DMS53 treated with DMSO at 0.1 percent for 48 hours (cell line): ENCODE measurements at regions not wholly inside any gene's neighbourhood (a gene's known extent, or its start where the extent isn't known, plus 50 kb on each side); places are given as distances from the start of the nearest gene placed in this dataset.

Experiments used
- DNase-seq: peaks from one replicate; lab custom pipeline; 2025; ENCODE audit not compliant: unreplicated experiment; lab: John Stamatoyannopoulos, UW

DNA sequence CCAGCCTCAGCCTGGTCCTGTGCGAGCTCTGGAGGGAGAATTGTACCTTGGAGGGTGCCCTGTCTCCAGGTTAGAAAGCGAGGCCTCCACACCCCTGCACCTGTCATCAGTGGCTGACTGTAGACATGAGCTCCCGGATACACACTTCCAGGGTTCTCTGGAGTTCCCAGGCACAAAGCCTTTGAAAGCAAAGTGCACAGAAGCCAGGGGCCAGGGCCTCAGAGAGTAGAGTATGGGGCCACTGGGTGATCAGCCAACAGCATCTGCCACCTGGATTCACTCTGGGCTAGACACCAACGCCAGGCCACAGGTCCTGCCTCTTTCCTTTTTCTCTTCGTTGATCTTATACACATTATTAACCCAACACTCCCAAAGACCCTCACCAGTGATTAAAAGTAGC lies 239.4 kb upstream of the HDAC4 start:
- DNase-seq, result no peak

DNA sequence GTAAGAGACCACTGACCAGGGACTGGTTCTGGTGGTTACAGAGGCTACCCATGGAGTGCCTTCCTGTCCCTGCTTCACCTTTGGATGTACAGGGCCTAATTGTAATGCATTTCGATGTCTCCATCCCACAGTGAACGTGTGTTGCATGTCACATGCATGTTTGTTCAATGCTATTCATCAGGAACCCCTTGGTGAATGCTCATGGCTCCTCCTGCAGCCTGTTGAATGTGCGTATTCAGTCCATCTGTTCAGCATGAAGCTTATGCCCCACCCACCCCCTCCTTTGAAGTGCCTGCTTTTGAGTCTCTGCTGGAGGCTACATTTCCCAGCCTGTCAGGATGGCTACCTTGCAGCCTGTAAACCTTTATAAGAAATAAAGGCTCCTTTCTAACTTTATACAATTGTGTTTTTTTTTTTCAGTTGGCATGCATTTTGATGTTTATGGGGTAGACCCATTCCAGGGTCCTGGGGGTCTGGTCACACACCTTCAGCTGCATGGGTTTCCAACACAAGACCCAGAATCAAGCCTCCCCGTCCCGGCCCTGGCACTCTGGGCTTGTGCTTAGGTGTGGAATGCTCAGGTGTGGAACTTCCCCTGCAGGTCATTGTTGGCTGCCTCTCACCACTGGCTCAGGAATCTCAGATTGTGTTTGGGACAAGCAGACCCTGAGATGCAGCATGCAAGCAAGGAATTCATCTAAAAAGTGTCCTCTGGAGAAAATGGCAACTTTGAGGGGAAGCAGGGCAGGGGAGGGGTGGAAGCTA lies 238.8 kb upstream of the HDAC4 start:
- DNase-seq, result no peak

DNA sequence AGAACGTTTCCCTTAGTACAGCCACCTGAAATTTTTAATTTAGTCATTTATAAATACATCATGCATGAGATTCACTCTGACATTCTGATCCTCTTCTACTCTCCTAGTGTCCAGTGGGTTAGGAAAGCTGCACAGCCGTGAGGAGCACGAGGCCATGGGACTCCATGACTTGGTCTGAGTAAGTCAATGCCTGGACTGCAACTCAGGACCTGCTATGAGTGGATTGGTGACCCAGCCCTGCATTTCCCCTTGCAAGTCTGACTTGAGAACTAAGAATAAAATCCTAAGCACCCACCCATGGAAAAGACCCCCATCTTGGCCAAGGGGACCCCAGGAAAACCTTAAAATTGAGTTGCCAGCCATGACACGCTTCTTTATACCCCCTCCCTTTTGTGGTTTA lies 237.6 kb upstream of the HDAC4 start:
- no peak for DNase-seq

DNA sequence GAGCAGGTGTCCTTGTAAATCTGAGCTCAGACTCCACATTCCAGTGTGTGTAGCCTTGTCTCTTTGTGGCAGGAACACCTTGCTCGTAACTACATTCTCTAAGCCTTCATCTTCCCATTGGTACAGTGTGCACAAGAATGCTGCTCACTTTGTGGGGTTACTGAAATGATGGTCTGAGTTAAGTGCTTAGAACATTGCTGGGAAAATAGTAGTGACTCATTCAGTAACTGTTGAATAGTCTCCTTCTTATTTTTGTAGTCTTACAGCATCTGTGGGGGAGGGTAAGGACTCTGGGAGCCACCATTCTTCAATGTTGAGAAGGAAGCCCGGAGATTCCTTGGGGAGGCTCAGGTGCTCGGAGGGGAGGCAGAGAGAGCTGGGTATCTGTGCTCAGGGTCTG lies 236.0 kb upstream of the HDAC4 start:
- no peak for DNase-seq

DNA sequence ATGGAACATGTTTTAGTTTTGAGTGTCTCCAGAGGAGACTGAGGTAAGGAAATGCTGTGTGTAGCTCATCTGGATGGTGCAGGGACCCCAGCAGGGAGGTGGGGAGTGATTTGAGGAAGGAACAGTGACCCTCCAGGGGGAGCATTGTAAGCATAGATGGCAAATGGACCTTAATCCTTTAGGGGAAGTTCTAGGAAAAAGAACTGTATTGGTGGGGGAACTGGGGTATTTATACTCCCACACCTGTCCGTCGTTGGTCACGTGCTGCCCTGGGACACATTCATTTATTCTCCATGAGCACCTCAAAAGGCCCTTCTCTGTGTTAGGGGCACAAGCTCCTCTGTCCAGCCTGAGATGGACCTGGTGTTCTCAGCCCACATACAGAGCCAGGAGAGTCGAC lies 233.9 kb upstream of the HDAC4 start:
- no peak for DNase-seq

DNA sequence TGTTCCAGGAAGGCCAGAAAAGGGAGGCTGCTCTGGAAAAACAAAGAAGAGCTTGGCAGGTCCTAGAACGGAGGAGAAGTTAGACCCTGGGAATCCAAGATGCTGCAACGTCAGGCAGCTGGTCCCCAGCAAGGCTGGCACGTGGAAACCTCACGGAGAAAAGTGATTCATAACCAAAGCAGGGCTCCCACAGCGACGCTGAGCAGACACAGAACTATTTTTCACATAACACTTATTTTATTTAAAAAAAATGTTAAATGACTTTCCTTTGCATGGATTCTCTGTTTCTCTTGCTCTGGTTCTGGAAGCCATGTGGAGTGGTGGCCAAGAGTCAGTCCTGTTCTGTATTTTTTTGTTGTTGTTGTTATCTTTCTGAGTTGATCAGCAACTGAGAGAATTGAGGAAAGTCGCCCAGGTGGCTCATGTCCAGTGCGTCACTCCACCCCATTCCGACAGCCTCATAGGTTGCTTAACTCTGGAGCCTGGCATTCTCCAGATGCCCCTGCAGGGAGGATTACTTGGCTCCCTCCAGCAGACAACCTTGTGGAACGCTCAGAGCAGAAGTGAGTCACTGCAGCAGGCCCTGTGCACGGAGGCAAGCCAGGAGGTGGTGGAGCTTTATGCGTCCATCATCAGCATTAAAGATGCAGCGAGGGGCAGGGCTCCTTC lies 229.9 kb upstream of the HDAC4 start:
- no peak for DNase-seq

DNA sequence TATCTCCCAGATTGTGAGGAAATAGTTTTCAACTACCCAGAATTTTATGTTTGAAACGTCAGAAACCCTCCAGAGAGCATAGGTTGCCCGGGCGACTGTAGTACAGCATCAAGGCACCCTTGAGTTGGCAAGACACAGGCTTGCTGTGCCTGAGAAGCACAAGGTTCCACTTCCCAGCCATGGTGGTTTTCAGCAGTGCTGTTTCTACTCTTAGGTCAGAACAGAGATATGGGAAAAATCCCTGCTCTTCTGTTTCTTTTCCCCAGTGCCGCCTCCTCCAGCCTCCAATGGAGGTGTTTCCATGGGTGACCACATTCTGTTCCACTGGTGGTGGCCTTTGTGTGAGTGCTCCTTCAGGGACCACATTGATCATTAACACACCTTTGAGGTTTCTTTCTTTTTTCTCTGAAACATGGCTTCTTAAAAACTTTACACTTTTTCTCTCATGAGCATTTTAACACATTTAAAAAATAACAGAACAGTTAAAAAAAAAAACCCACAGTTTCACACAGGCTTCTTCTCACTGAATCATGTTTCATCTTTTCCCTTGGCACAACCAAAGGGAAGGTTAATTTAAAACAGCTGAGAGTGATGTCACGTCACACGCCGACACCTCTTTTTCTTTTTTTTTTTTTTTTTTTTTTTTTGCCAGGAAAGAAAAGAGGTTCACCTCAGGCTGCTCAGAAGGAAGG lies 229.3 kb upstream of the HDAC4 start:
- no peak for DNase-seq

DNA sequence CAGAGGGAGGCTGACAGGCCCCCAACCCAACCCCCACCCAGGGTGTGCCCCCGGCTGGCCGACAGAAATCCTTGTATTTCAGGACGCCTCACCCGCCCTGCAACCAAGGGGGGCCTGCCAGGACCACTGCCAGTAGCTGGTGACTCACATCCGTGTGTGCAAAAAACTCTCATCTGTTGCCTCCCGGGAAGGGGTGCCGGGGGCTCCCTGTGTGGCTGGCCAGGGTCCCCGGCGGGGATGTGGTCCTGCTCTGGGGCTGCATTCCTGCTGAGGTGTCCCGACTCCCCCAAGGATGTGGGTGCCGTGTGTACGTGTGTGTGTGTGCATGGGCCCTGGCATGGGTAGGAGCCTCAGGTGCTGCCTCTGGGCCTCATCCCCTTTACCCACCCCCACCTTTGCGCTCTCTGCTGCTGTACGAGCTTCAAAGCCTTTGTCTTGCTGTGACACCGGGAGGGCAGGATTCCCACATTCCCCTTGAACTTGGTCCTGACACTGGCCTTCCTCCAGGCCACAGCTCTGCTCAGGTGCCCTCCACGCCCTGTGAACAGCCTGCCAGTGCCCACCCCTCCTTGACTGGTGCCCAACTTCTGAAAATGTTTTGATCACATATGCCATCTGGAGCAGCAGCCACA lies 226.3 kb upstream of the HDAC4 start:
- no peak for DNase-seq

DNA sequence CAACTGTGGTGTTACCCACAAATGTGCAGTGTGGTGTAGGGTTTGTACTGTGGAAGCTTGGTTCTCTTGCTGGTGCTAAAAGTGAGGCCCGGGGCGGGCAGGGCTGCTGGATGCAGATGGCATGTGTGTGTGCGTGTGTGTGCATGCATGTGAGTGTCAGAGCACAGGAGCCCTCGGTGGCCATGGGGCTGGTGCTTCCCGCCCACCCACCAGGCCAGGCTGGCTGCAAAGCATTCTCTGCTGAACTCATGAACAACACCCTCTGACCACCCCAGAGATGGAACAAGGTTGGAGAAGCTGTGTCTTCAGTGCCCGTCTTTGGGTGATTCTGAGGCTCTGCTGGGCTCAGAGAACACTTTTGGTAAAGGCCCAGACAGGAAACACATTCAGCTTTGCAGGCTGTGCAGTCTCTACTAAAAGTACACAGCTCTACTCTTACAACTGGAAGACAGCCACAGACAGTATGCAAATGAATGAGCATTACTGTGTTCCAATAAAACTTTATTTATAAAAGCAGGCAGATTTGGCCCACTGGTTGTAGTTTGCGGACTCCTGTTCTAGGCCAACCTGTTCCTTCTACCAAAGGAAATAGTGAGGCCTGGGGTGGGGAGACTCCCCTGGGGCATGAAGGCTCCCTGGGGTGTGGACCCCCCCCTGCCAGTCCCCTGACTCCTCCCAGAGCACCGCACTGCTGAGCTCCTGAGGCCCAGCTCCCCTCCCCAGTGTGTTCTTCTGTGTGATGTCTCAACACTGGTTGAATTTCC lies 225.3 kb upstream of the HDAC4 start:
- DNase-seq, result no peak

DNA sequence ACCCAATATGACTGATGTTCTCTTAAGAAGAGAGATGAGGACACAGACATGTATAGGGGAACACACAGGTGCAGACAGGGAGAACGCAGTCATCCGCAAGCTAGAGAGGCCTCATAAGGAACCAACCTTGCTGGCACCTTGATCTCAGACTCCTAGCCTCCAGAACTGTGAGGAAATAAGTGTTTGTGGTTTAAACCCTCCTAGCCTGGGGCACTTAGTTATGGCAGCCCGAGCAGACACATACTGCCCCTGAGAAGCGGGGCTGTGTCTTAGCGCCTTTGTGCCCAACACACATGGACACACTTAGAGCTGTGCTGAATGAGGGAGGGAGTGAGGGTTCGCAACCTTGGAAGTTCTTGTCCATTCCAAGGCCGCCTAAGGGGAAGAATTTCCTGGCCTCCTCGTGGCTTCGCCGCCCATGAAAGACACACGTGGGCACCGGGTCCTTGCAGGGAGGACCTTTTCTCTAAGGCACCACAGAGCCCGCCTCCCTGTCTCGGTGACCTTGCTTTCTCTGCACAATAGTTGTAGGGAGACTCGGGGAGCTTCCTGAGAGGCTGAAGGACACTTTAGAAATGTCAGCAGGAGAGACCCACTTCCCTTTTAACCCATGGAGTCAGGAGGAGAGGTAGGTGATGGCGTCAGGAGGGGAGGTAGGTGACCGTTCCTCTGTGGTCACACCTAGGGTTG lies 224.5 kb upstream of the HDAC4 start:
- no peak for DNase-seq

DNA sequence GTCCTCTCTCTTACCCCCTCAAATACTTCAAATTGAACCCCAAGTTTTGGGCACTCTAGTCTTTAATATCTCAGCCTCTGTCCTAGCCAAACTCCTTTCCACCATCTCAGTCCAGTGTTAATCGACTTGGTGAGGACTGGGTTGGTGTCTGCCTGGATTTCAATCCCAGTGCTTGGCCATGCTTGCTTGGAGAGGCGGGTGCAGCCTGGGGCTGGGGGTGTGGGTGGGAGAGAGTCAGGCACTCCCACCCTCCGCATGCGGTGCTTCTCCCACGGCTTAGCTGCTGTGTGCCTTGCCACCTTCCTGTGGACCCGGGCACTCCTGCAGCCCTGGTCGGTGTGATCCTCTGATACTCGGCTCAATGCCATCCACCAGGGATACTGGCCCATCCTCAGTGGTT lies 220.8 kb upstream of the HDAC4 start:
- DNase-seq, result no peak

DNA sequence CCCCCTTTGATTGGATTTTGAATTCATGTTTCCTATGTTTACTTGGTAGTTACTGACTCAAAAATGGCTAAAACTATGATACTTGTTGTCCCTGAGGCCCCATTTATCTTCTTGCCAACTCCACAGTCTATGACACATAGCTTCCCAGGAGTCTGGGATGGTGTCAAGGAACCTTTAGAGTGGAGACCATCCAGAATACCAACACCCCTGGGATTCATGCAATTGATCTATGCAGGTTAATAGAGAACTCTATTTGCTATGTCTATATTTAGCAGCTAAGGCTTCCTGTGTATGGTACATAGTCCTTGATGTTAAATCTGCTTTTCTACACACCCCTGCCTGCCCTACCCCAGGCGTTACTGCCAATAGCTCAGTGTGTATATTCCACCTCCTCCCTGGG lies 218.5 kb upstream of the HDAC4 start:
- DNase-seq, result no peak

DNA sequence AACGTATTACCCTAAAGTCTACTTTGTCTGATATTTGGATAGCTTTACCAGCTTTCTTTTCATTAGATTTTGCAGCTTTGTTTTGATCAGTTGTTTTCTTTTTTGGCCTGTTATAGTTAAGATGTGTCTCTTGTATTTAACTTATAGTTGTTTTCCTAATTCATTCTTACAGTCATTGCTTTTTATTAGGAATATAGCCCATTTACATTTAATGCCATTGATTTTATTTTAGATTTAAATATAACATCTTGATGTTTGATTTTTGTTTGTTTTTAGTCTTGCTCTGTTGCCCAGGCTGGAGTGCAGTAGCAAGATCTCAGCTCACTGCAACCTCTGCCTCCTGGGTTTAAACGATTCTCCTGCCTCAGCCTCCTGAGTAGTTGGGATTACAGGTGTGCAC lies 215.9 kb upstream of the HDAC4 start:
- DNase-seq, result no peak

DNA sequence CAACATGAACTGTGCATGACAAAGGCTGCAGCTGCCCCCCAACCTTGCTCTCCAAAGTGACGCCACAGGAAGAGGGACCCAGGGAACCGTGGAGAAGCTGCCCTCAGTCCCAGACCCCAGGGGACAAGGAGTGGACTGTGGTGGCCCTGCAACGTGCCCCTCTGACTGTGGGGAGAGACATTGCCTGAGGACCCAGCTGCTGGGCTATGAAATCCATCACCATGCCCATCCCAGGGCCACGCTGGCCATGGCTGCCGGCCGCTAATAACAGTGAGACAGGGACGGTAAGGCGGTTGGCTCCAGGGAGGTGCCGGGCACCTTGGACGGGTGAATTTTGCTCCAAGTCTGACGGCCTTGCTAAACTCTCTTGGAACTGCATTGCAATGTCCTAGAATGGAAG lies 211.3 kb upstream of the HDAC4 start:
- no peak for DNase-seq

DNA sequence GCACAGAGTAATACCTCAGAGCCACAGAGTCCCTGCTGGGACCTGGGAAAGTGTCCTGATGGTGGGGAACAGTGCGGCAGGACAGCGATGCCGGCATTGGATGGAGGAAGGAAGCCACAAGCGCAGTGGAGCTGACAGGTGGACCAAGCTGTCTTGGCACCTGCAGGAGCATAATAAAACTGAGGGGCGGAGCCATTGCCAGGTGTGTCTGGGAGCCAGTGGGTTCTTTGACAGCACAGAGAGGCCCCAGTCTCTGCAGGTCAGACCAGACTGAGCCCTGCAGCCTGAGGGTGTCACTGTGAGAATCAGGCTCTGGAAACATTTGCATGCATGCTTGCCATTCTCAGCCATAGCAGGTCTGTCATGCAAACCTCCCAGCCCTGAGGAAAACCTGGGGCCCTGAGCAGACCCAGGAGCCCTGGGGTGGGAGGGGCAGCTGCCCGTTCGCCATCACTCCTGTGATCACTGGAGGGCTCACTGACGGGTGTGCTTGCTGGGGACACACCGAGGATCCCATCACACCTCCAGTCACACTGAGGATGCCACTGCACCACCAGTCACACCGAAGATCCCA lies 210.5 kb upstream of the HDAC4 start:
- DNase-seq, result no peak

DNA sequence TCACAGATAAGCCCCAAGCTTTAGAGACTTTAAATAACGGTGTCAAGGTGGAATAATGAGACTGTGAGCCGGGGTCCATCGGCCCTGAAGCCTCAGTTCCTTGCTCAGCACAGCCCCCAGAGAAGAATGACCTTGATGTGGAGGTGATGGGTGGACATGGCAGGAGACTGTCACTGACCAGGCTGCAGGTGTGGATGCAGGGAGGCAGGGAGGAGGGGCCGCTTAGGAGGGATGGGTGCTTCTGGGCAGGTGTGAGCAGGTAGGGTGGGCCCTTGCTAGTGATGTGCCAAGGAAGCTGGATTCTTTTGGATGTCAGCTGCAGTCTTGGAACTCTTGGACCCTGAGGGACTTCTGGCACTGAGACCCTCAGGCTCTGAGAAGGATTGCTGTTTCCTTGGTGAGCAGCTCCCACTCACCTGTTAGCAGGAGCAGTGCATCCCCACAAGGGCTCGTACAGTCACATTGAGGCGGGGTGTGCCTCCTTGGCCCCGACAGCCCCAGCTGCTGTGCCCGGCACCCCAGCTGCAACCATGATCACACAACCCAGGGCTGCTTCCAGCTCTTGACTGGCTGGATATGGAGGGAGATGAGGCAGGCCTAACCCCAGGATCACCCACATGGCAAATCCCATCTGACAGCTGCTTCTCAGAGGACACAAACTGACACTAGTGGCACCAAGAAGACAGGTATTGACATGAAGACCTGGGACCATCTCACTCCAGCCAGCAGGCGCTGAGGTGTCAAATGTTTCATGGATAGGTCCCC lies 209.8 kb upstream of the HDAC4 start:
- DNase-seq, result no peak

DNA sequence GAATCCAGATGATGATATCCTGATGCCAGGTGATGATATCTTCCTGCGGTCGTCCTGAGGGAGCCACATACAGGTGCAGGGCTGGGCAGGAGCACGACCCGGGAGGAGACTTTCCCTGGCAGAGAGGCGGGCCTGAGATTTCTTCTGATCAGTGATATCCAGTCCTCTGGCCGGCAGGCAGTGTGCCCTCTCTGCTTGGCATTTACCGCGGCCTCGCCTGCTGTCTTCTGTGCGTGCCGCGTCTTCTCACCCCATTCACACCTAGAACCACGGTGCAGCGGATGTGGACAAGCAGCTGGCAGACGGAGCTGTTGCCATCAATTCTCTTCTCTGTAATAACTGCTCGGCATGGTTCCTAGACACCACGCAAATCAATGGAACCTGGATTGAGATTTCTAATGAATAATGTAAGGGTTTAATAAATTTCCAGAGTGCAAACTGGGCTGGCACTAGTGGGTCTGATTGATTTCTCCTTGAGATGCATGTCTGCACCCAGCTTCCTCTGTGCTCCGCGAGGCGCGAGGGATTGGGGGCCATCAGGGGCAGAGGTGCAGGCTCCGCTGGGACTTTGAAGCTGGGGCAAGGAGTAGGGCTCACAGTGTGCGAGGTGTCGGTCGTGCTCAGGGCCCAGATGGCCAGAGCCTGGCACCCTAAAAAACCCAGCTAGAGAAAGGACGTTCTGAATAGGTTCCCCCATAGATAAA lies 208.9 kb upstream of the HDAC4 start:
- DNase-seq, result no peak

DNA sequence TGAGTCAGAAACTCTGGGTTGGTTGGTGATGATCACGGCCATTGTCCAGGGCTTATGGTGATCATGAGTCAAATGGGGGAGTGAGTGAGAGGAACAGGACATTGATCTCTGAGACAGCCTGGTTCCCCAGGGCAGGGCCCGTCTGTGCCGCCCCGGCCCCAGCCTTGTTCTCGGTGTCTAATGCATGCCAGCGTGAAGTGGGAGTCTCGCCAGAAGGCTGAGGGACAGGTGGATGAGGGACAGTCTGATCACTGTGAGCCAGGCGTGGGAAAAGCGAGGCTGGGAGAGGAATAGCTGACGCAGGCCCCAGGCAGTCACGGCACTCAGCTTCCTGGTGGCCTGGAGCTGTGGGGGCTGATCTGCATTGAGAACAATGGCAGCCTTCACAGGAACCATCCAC lies 208.3 kb upstream of the HDAC4 start:
- DNase-seq, result no peak

DNA sequence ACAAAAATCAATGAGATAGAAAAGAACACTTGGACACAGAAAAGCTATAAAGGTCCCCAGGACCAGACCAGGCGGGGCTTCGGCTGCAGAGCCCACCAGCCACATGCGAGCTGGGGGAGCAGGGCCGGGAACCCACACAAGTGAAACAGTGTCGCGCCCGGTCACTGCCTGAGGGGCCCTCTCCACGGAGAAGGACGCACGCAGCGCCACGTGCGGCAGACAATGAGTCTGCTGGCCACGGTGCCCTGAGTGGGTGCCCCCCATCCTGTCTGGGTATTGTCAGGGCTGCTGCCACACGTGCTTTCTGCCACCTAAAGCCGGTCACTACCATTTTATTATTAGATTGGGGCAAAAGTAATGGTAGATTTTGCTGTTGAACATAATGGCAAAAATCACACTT lies 207.9 kb upstream of the HDAC4 start:
- no peak for DNase-seq
